HCT116 (cell line): ENCODE measurements at regions not wholly inside any gene's neighbourhood (a gene's known extent, or its start where the extent isn't known, plus 50 kb on each side); places are given as distances from the start of the nearest gene placed in this dataset.

Source experiments
- ATAC-seq: fragments of 200-7000 bp; cut with Tn5 transposase; 2 replicates; pipeline ENCODE4 v1.9.1; 2020; ENCODE audit warnings: mild to moderate bottlenecking, moderate library complexity
- BruUV-seq: library from RNA; stranded (reverse); fragments of 400-500 nt; replicated peaks from 2 replicates; lab custom pipeline; 2021; lab: Mats Ljungman, UMichigan
- CTCF ChIA-PET: fragments of 300-600 bp; sonication (Branson Sonifier 250); formaldehyde crosslinking; loops from one replicate; lab custom pipeline; 2021; ENCODE audit warnings: antibody characterized with exemption; lab: Charles Lee
- POLR2A ChIA-PET: fragments of 300-600, 350-600 bp; sonication (Branson Sonifier 250); formaldehyde crosslinking; loops from one replicate; lab custom pipeline; 2021; ENCODE audit warnings: antibody characterized with exemption; lab: Charles Lee
- RAD21 ChIA-PET, 2 experiments: fragments of 300-600 bp; sonication (Branson Sonifier 250); formaldehyde crosslinking; loops; one replicate each; lab custom pipeline; 2023; ENCODE audit warnings: low total read pairs in 2 of 2; ENCODE audit not compliant: uncharacterized antibody in 2 of 2, unreplicated experiment in 2 of 2, low non-redundant PET in 1 of 2; lab: Charles Lee
- DNase-seq: peaks from one replicate; pipeline ENCODE4 v3.0.0-alpha.2; 2010; ENCODE audit warnings: low read depth, low spot score
- H2AFZ ChIP-seq: fragments of 200-600 bp; shearing (Covaris generic), sonication (generic); 2 replicates; pipeline ENCODE4 v1.6.1; 2017; ENCODE audit warnings: low read depth, mixed run types, mixed read lengths, antibody characterized with exemption, low read length; ENCODE audit not compliant: poor library complexity, severe bottlenecking
- H3K27ac ChIP-seq: 2 replicates; pipeline ENCODE4 v1.5.1; 2012; ENCODE audit warnings: low read depth, low read length
- H3K27me3 ChIP-seq: fragments of 200-600 bp; sonication (generic); 2 replicates; pipeline ENCODE4 v1.6.1; 2016; ENCODE audit warnings: mixed run types, low read length, mixed read lengths; ENCODE audit not compliant: insufficient read depth
- H3K36me3 ChIP-seq, 2 experiments: fragments of 200-500 bp in 1 of 2; fragments of 200-600 bp in 1 of 2; sonication (Bioruptor generic) in 1 of 2; sonication (generic) in 1 of 2; 2 replicates each; pipeline versions ENCODE4 v1.5.1 to v1.6.1; 2014 to 2016; ENCODE audit warnings: low read length in 2 of 2, inconsistent platforms in 1 of 2, mixed read lengths in 1 of 2, mixed run types in 1 of 2; ENCODE audit not compliant: insufficient read depth in 2 of 2, control insufficient read depth in 1 of 2
- H3K4me1 ChIP-seq, 2 experiments: fragments of 200-600 bp in 1 of 2; sonication (generic) in 1 of 2; 2 replicates each; pipeline versions ENCODE4 v1.5.1 to v1.6.1; 2012 to 2017; ENCODE audit warnings: low read length in 2 of 2, inconsistent platforms in 1 of 2, mild to moderate bottlenecking in 1 of 2, mixed read lengths in 1 of 2, mixed run types in 1 of 2, moderate library complexity in 1 of 2; ENCODE audit not compliant: insufficient read depth in 2 of 2, control insufficient read depth in 1 of 2
- H3K4me2 ChIP-seq: fragments of 200-600 bp; sonication (generic); 2 replicates; pipeline ENCODE4 v1.6.1; 2017; ENCODE audit warnings: mixed run types, low read length, mixed read lengths
- H3K4me3 ChIP-seq, 2 experiments: fragments of 200-600 bp in 1 of 2; sonication (generic) in 1 of 2; replicated peaks in 1 of 2; 2 replicates each; pipeline ENCODE4 v1.5.1; 2011 to 2016; ENCODE audit warnings: low read length in 2 of 2, control low read depth in 1 of 2, low read depth in 1 of 2, mild to moderate bottlenecking in 1 of 2, mixed read lengths in 1 of 2, mixed run types in 1 of 2
- H3K79me2 ChIP-seq: fragments of 200-600 bp; sonication (generic); 2 replicates; pipeline ENCODE4 v1.6.1; 2017; ENCODE audit warnings: mild to moderate bottlenecking, mixed run types, low read length, moderate library complexity, mixed read lengths; ENCODE audit not compliant: insufficient read depth
- H3K9ac ChIP-seq: fragments of 200-600 bp; sonication (generic); 2 replicates; pipeline ENCODE4 v1.6.1; 2016; ENCODE audit warnings: low read length, mixed read lengths
- H3K9me2 ChIP-seq: fragments of 200-600 bp; sonication (generic), shearing (Covaris generic); 2 replicates; pipeline ENCODE4 v1.6.1; 2017; ENCODE audit warnings: mixed run types, mild to moderate bottlenecking, moderate library complexity; ENCODE audit not compliant: insufficient read depth
- H3K9me3 ChIP-seq, 2 experiments: fragments of 200-500 bp in 1 of 2; fragments of 200-600 bp in 1 of 2; sonication (Bioruptor generic) in 1 of 2; sonication (generic) in 1 of 2; 2 replicates each; pipeline ENCODE4 v1.6.1; 2014 to 2017; ENCODE audit warnings: low read length in 2 of 2, mixed read lengths in 2 of 2, inconsistent platforms in 1 of 2, low read depth in 1 of 2, mild to moderate bottlenecking in 1 of 2, mixed run types in 1 of 2, moderate library complexity in 1 of 2; ENCODE audit not compliant: control insufficient read depth in 1 of 2, insufficient read depth in 1 of 2
- H4K20me1 ChIP-seq: fragments of 200-600 bp; sonication (generic), shearing (Covaris generic); 2 replicates; pipeline ENCODE4 v1.6.1; 2017; ENCODE audit warnings: mixed run types, mild to moderate bottlenecking, moderate library complexity; ENCODE audit not compliant: insufficient read depth
- ELF1 ChIP-seq: IDR thresholded peaks from 2 replicates; pipeline ENCODE4 v1.6.1; 2012; ENCODE audit warnings: low read depth, borderline replicate concordance
- EZH2 ChIP-seq: fragments of 200-600 bp; sonication (generic); IDR thresholded peaks from 2 replicates; pipeline ENCODE4 v1.6.1; 2017; ENCODE audit warnings: antibody characterized with exemption, mixed run types
- POLR2A ChIP-seq: IDR thresholded peaks from 2 replicates; pipeline ENCODE4 v1.7.0; 2011; ENCODE audit warnings: borderline replicate concordance; ENCODE audit not compliant: insufficient read depth, insufficient read length; ENCODE audit errors: extremely low read depth
- POLR2AphosphoS5 ChIP-seq: IDR thresholded peaks from 2 replicates; pipeline ENCODE4 v1.6.1; 2011; ENCODE audit warnings: mild to moderate bottlenecking, low read depth, low read length, moderate library complexity
- SP1 ChIP-seq: IDR thresholded peaks from 2 replicates; pipeline ENCODE4 v1.6.1; 2012; ENCODE audit warnings: low read depth
- SRF ChIP-seq: IDR thresholded peaks from 2 replicates; pipeline ENCODE4 v1.6.1; 2012; ENCODE audit warnings: low read depth
- TCF7L2 ChIP-seq: IDR thresholded peaks from 2 replicates; pipeline ENCODE4 v1.7.0; 2011; ENCODE audit warnings: borderline replicate concordance, inconsistent platforms; ENCODE audit not compliant: insufficient read depth, insufficient read length; ENCODE audit errors: extremely low read depth
- ZFX ChIP-seq: fragments of 450-650 bp; IDR thresholded peaks from 2 replicates; pipeline ENCODE4 v1.6.1; 2017
- intact Hi-C: fragments of 100-400 bp; cut with micrococcal nuclease; formaldehyde crosslinking; loops from 2 replicates; pipeline ENCODE4 v1.10.0; 2022
- TF ChIP-seq, protein P1 (sequence below): IDR thresholded peaks from 2 replicates; pipeline ENCODE4 v1.6.1; 2011; ENCODE audit warnings: mild to moderate bottlenecking, low read length, moderate library complexity; ENCODE audit not compliant: insufficient replicate concordance; ENCODE audit errors: extremely low read depth

DNA sequence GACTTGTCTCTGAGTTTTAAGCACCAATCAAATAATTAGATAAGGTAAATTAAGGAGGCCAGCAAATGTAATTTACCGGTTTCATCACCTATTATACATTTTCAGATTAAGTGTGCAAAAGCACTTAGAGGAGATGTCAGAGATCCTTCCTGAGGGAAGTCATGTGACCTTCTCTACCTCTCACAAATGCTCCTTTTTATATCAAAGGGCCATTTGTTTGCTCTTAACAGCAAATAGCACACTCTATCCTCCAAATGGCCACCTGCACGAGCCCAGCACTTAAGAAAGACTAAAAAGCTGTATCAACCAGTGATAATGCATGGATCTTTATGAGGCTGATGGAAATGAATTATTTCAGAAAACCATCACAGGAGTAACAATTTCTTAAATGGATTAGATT lies 149.4 kb downstream of the ELOVL4 start:
- CTCF ChIA-PET = no interaction called here
- H3K9me2 ChIP-seq = no peaks in the 10 kb centered on the region
- TF ChIP-seq SP1 (no peak), POLR2A (no peak), TCF7L2 (no peak), SRF (no peak), ZFX (no peak), ELF1 (no peak), EZH2 (no peak), POLR2AphosphoS5 (no peak)
- TF ChIP-seq, protein P1, sequence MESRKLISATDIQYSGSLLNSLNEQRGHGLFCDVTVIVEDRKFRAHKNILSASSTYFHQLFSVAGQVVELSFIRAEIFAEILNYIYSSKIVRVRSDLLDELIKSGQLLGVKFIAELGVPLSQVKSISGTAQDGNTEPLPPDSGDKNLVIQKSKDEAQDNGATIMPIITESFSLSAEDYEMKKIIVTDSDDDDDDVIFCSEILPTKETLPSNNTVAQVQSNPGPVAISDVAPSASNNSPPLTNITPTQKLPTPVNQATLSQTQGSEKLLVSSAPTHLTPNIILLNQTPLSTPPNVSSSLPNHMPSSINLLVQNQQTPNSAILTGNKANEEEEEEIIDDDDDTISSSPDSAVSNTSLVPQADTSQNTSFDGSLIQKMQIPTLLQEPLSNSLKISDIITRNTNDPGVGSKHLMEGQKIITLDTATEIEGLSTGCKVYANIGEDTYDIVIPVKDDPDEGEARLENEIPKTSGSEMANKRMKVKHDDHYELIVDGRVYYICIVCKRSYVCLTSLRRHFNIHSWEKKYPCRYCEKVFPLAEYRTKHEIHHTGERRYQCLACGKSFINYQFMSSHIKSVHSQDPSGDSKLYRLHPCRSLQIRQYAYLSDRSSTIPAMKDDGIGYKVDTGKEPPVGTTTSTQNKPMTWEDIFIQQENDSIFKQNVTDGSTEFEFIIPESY = no peak
- TF ChIP-seq, all 23 proteins: peak for 0
- Histone ChIP-seq H3K4me3 (no peak overlapping the region), H3K79me2 (no peaks in the 10 kb centered on the region), H3K27ac (no peak overlapping the region), H3K27me3 (no peaks in the 10 kb centered on the region), H3K9me3 (no peaks in the 10 kb centered on the region), H4K20me1 (no peaks in the 10 kb centered on the region), H3K9ac (no peak overlapping the region), H3K36me3 (no peaks in the 10 kb centered on the region), H3K4me2 (no peak overlapping the region), H2AFZ (no peak overlapping the region), H3K4me1 (no peaks in the 10 kb centered on the region)
- intact Hi-C loops = no loop called here
- BruUV-seq = no TSS peak
- no peak for ATAC-seq
- RAD21 ChIA-PET = no interaction called here
- no peak for DNase-seq
- POLR2A ChIA-PET = no interaction called here
